ENCODE measurements at regions not wholly inside any gene's neighbourhood (a gene's known extent, or its start where the extent isn't known, plus 50 kb on each side); places are given as distances from the start of the nearest gene placed in this dataset.

DNA sequence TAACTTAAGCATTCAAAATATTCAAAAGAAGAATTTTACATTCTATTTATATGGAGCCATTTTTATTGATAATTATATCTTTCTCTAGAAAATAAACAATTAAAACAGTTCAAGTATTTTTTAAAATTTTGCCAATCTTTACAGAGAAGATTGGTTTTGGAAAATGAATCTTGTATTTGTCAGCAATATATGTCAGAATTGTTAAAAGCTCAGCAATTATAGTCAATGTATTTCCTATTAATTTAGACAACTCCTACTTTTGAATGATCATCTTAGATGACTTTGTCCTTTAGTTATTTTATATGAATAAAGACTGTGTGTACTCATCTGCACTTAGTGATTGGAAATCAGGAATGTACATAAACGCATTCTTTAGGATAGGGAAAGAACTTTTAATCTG lies 223.9 kb upstream of the MAD2L1 start:
- no peak for TF ChIP-seq POLR2AphosphoS5 (IDR thresholded peaks at IDR 0.05)
- TF ChIP-seq, protein P1, sequence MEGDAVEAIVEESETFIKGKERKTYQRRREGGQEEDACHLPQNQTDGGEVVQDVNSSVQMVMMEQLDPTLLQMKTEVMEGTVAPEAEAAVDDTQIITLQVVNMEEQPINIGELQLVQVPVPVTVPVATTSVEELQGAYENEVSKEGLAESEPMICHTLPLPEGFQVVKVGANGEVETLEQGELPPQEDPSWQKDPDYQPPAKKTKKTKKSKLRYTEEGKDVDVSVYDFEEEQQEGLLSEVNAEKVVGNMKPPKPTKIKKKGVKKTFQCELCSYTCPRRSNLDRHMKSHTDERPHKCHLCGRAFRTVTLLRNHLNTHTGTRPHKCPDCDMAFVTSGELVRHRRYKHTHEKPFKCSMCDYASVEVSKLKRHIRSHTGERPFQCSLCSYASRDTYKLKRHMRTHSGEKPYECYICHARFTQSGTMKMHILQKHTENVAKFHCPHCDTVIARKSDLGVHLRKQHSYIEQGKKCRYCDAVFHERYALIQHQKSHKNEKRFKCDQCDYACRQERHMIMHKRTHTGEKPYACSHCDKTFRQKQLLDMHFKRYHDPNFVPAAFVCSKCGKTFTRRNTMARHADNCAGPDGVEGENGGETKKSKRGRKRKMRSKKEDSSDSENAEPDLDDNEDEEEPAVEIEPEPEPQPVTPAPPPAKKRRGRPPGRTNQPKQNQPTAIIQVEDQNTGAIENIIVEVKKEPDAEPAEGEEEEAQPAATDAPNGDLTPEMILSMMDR (IDR thresholded peaks at IDR 0.05): no peak
